MM.1S (cell line): ENCODE measurements at regions not wholly inside any gene's neighbourhood (a gene's known extent, or its start where the extent isn't known, plus 50 kb on each side); places are given as distances from the start of the nearest gene placed in this dataset.

Experiments
- EZH2 ChIP-seq: fragments of 300-600 bp; sonication (generic); optimal IDR thresholded peaks from 2 replicates; pipeline ENCODE3; 2017; ENCODE audit warnings: low read depth, mild to moderate bottlenecking, antibody characterized with exemption, low read length, mixed read lengths
- TF ChIP-seq, protein P1 (sequence below): fragments of 300-600 bp; sonication (generic); IDR thresholded peaks from 2 replicates; pipeline ENCODE4 v1.5.1; 2016; ENCODE audit warnings: antibody characterized with exemption, low read length, mixed read lengths

GRCh38 chrX:460823-461640, 74.3 kb upstream of the PPP2R3B start:
- TF ChIP-seq EZH2 = no peak
- TF ChIP-seq, protein P1, sequence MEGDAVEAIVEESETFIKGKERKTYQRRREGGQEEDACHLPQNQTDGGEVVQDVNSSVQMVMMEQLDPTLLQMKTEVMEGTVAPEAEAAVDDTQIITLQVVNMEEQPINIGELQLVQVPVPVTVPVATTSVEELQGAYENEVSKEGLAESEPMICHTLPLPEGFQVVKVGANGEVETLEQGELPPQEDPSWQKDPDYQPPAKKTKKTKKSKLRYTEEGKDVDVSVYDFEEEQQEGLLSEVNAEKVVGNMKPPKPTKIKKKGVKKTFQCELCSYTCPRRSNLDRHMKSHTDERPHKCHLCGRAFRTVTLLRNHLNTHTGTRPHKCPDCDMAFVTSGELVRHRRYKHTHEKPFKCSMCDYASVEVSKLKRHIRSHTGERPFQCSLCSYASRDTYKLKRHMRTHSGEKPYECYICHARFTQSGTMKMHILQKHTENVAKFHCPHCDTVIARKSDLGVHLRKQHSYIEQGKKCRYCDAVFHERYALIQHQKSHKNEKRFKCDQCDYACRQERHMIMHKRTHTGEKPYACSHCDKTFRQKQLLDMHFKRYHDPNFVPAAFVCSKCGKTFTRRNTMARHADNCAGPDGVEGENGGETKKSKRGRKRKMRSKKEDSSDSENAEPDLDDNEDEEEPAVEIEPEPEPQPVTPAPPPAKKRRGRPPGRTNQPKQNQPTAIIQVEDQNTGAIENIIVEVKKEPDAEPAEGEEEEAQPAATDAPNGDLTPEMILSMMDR = no peak
